Stimulated activated naive CD8-positive, alpha-beta T cell treated with anti-CD3 and anti-CD28 coated beads, Interleukin-15, Interleukin-2, amounts not matched to agents 100 ng/mL and 50 ng/mL, for 24 hours (primary cell): ENCODE measurements at regions not wholly inside any gene's neighbourhood (a gene's known extent, or its start where the extent isn't known, plus 50 kb on each side); places are given as distances from the start of the nearest gene placed in this dataset.

Source experiments
- H3K27ac Mint-ChIP-seq: one replicate; pipeline ENCODE4 v1.8.0; 2021; ENCODE audit warnings: mild to moderate bottlenecking, mixed read lengths
- H3K27me3 Mint-ChIP-seq: one replicate; pipeline ENCODE4 v1.8.0; 2021; ENCODE audit warnings: mixed read lengths
- H3K36me3 Mint-ChIP-seq: one replicate; pipeline ENCODE4 v1.8.0; 2021; ENCODE audit warnings: low read depth, mixed read lengths
- H3K4me1 Mint-ChIP-seq: one replicate; pipeline ENCODE4 v1.8.0; 2021; ENCODE audit warnings: low read depth, mixed read lengths
- H3K4me3 Mint-ChIP-seq: one replicate; pipeline ENCODE4 v1.8.0; 2021; ENCODE audit warnings: mild to moderate bottlenecking, mixed read lengths
- H3K9me3 Mint-ChIP-seq: one replicate; pipeline ENCODE4 v1.8.0; 2021; ENCODE audit warnings: mixed read lengths

DNA sequence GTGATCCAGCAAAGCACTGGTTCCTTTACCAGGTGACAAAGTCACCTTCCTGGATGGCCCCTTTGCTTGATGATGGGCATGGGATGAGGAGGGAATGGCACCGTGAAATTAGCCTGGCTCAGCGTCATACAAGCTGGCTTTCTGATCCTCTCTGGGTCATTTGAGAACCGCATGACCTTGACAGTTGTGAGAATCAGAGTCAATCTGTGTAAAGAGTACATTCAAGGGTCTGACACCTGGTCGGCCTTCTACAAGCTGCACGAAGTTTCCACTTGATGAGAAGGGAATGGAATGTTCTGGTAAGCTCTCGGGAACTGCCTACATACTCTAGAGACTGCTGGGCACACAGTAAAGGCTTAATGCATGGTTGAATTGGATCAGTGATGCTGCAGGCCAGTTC is 319.8 kb upstream of the TLE3 start:
- no peaks in the 10 kb centered on the region for H3K9me3 Mint-ChIP-seq
- no peaks in the 10 kb centered on the region for H3K36me3 Mint-ChIP-seq
- H3K4me3 Mint-ChIP-seq: no peak overlapping the region
- no peaks in the 10 kb centered on the region for H3K4me1 Mint-ChIP-seq
- peaks cover 40% of the 10 kb centered on the region for H3K27me3 Mint-ChIP-seq
- no peak overlapping the region for H3K27ac Mint-ChIP-seq

DNA sequence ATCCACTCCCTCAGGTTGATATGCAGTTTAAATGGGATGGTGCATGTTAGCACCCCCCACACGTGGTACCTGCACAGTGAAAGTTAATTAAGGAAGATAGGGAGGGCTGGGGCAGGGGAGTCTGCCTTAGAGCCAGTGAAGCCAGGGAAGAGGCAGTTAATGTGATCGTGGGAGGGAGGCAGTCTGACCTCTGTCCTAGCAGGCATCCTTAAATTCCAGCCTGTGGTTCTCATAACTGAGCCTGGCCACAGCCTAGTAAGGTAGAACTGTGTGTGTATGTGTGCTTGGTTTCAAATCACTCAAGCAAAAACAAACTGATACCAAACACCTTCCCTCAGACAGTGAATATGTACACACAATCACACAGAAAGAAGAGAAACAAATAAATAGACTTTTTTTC is 319.1 kb upstream of the TLE3 start:
- Mint-ChIP-seq H3K27ac (no peak overlapping the region), H3K4me1 (no peaks in the 10 kb centered on the region), H3K36me3 (no peaks in the 10 kb centered on the region)

DNA sequence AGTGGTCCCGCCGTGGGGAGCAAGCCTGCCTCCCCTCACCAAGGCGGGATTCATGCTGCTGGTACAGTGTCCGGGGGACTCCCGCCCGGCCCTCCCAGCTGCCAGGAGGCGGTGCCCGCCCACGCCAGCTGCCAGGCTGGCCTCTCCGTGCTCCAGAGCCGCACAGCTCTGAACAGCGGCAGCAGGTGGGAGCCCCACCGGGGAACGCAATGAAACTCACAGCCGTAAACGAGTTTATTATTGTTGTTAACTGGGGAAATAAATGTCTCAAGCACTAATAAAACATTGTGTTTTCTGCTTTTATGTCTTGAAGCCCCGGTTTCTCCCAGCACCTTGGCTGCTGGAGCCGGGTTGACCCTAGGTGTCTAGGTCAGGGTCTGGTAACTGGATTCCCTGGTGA is 317.7 kb upstream of the TLE3 start:
- Mint-ChIP-seq H3K27ac (no peak overlapping the region), H3K4me1 (no peaks in the 10 kb centered on the region), H3K27me3 (peaks cover 28% of the 10 kb centered on the region), H3K4me3 (no peak overlapping the region), H3K36me3 (no peaks in the 10 kb centered on the region), H3K9me3 (no peaks in the 10 kb centered on the region)

More for the DNA sequence above, 319.1 kb upstream of the TLE3 start:
- Mint-ChIP-seq H3K4me3 (no peak overlapping the region), H3K9me3 (no peaks in the 10 kb centered on the region), H3K27me3 (peaks cover 38% of the 10 kb centered on the region)

DNA sequence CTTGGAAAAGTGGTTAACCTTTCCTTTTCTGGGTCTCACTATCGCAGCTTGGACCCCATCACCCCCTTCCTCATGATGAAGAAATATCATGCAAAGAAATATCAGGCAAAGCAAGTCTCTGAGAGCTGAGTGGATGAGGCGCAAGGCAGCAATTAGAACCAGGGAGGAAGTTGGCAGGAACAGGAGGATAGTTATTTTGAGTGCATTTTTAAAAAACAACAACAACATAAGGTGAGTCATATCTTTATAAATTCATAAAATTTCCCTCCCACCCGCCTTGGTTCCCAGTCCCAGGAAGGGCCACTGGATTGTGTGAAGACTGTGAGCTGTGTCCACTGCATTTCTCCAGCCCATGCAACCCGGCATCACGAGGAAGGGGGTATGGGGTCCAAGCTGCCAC is 316.9 kb upstream of the TLE3 start:
- Mint-ChIP-seq H3K4me3 (no peak overlapping the region), H3K27me3 (peaks cover 22% of the 10 kb centered on the region), H3K9me3 (no peaks in the 10 kb centered on the region), H3K27ac (no peak overlapping the region), H3K36me3 (no peaks in the 10 kb centered on the region), H3K4me1 (no peaks in the 10 kb centered on the region)

DNA sequence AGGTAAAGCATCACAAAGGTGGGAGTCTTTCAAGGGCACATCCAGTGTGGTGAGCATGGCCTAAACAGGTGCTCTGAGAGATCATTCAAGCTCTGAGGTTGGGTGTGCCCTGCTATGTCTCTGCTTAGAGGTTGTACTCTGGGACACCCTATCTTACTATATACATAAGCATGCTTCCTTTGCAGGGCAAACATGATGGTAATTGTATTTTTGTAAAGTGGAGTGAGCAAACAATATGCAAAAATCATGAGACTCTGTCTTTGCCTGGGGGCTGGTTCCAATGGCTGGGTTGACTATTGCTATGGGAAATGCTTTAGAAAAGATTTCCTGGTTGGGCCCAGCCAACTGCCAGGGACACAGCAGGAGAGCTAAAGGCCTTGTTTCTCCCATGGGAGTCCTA is 315.1 kb upstream of the TLE3 start:
- Mint-ChIP-seq H3K27ac (no peak overlapping the region), H3K27me3 (peaks cover 13% of the 10 kb centered on the region), H3K36me3 (no peaks in the 10 kb centered on the region), H3K4me3 (no peak overlapping the region), H3K4me1 (no peaks in the 10 kb centered on the region), H3K9me3 (no peaks in the 10 kb centered on the region)

DNA sequence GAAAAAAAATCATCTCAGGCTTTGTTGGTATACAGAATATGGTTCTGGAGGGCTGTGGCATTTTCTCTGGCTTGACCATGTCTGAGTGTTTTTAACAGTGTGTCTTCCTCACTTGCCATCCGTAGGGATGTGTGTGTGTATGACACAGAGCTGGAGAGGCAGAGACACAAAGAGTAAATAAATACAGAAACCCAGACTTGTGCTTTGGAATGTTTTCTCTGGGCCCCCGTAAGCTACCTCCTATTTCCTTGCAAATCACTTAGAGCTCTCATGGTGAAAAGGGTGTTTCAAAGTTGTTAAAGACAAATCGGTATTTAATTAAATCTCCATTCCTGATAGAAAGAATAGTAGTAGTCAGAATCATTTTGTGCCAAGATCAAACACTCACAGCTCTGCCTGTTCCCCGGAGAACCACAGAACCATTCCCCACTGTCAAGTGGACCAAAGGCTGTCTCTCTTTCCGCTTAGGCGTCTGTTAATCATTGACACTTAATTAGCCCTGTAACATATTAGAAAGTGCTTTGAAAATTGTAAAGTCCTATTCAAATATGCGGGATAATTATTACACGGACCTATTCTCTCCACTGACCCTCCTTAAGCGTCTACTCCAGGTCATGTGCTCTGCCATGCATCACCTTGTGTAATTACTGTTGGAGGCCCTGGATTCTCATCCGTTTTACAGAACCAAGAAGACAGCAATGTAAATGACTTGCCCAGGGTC is 313.6 kb upstream of the TLE3 start:
- peaks cover 15% of the 10 kb centered on the region for H3K27me3 Mint-ChIP-seq

DNA sequence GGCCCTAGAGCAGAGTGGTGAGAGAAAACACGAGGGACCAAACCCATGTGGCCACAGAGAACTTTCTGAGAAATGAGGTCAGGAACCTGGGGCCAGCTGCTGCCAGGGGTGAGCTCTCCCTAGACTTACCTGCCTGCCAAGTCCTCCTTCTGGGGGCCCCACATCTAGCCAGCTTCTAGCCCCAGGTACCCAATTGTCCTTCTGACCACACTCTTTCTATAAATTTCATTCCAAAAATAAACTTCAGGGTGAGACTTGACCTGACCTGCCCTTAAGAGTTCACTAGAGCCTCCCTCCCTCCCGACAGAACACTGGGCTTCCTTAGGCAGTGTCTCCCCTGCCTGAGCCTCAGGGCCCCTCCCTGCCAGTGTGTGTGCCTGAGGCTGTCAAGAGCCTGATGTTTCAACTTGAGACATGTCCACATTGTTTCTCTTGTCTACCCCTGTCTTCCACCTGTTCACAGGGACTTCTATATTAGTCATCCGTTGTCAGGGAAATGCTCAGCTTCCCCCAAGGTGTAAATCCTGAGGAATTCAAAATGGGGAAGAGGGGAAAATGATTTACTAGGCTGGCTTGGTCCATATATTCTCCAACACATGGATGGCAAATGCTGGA is 312.8 kb upstream of the TLE3 start:
- no peak overlapping the region for H3K27ac Mint-ChIP-seq
- H3K4me3 Mint-ChIP-seq: no peak overlapping the region
- no peaks in the 10 kb centered on the region for H3K4me1 Mint-ChIP-seq
- H3K9me3 Mint-ChIP-seq: no peaks in the 10 kb centered on the region
- peaks cover 8% of the 10 kb centered on the region for H3K27me3 Mint-ChIP-seq
- H3K36me3 Mint-ChIP-seq: no peaks in the 10 kb centered on the region

More for the DNA sequence above, 313.6 kb upstream of the TLE3 start:
- Mint-ChIP-seq H3K9me3 (no peaks in the 10 kb centered on the region), H3K4me1 (no peaks in the 10 kb centered on the region), H3K27ac (no peak overlapping the region), H3K36me3 (no peaks in the 10 kb centered on the region), H3K4me3 (no peak overlapping the region)

DNA sequence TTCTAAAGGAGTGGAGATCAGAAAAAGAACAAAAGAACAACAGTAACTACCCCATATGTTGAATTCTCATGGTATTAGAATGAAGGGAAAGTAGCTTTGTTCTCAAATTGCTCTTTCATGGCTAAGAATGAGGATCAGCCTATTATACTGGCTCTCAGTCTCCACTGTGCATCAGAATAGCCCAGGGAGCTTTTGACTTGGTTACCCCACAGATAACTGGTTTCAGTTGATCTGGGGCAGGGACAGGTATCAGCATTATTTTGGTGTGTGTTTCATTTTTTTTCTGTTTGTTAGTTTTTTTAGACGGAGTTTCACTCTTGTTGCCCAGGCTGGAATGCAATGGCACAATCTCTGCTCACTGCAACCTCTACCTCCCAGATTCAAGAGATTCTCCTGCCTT is 311.7 kb upstream of the TLE3 start:
- H3K9me3 Mint-ChIP-seq: no peaks in the 10 kb centered on the region
- no peak overlapping the region for H3K4me3 Mint-ChIP-seq
- H3K36me3 Mint-ChIP-seq: no peaks in the 10 kb centered on the region
- peaks cover 8% of the 10 kb centered on the region for H3K27me3 Mint-ChIP-seq
- no peaks in the 10 kb centered on the region for H3K4me1 Mint-ChIP-seq
- H3K27ac Mint-ChIP-seq: no peak overlapping the region

DNA sequence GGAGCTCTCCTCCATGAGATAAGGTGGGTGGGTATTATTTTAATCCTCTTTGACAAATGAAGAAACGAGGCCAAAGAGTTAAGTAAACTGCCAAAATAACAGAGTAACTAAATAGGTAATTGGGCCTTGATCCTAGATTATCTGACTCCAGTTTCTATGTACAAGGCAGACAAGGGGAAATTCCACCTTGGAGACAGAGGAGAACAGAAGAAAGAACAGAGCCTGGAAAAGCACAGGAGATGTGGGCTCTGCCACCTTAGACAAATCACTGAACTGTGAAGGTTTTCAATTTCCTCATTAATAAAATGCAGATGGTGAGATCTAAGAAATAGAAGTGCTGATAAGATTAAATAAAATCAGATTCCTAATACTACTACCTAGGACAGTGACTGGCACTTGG is 310.2 kb upstream of the TLE3 start:
- no peaks in the 10 kb centered on the region for H3K36me3 Mint-ChIP-seq
- no peak overlapping the region for H3K27ac Mint-ChIP-seq
- H3K4me3 Mint-ChIP-seq: no peak overlapping the region
- peaks cover 8% of the 10 kb centered on the region for H3K27me3 Mint-ChIP-seq
- H3K9me3 Mint-ChIP-seq: no peaks in the 10 kb centered on the region
- H3K4me1 Mint-ChIP-seq: no peaks in the 10 kb centered on the region

DNA sequence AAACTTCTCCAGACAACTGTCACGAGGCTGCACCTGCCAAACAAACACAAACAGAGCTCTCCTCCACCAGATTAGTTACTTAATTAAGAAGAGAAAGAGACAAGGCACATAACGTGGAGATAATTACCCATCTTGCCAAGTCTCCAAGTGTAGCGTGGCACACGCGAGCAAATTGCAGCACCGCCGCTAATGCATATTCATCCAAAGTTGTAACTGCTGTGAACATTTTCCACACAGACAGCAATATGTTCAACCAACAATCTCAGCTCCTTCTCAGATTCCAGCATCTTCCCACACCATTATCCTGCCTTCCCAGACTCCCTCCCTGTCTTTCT is 309.6 kb upstream of the TLE3 start:
- Mint-ChIP-seq H3K36me3 (no peaks in the 10 kb centered on the region), H3K27ac (no peak overlapping the region), H3K9me3 (no peaks in the 10 kb centered on the region), H3K4me3 (no peak overlapping the region), H3K4me1 (no peaks in the 10 kb centered on the region), H3K27me3 (peaks cover 8% of the 10 kb centered on the region)

DNA sequence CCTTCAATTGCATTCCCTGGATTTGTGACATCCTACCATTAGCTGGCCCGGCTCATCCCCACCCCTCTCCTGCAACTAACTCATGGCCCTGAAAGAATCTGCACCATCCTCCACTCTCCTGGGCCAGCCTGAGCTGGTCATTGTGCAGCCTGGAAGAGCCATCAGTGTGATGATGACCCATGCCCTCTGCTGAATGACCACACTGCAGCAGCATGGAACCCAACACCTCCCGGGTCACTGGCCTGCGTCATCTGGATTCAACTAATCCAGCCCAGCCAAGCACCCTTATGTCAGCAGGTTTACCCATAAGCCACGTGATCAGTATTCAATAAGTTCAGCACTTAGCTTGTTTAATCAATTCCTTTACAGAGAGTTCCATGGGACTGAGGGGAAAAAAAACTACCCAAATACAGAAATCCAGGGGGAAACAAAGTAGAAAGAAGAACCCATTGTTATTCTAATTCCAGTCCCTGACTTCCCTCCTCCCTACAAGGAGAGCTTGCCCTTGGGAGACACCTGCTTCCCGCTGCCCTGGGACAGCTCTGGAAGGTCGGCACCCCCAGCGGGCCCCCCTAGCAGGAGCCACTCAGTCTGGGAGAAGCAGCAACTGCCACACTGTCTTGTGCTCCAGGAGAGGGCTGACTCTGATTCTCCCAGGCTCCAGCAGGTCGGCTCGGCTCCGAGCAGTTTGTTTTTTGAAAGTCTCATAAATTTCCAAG is 309.1 kb upstream of the TLE3 start:
- H3K4me3 Mint-ChIP-seq: no peak overlapping the region
- H3K36me3 Mint-ChIP-seq: no peaks in the 10 kb centered on the region
- peaks cover 8% of the 10 kb centered on the region for H3K27me3 Mint-ChIP-seq
- no peak overlapping the region for H3K27ac Mint-ChIP-seq
- H3K4me1 Mint-ChIP-seq: no peaks in the 10 kb centered on the region
- no peaks in the 10 kb centered on the region for H3K9me3 Mint-ChIP-seq

DNA sequence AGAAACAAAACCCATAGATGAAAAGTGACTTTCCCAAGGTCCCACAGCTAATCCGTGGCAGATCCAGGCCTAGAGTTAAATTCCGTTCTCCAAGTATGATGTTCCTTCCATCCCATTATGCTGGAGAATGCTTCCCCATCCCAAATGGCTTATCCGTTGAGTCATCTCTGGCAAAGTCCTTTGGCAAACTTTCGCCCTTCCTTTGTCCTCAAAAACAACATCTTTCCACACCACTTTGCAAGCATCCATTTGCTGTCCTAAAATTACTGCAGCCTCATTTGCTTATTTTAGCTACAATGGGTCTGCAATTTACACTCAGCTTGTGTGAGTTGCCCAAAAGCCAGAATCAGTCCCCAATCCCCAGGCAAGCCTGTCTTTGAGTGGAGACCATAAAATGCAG is 304.0 kb upstream of the TLE3 start:
- Mint-ChIP-seq H3K9me3 (no peaks in the 10 kb centered on the region), H3K4me1 (no peaks in the 10 kb centered on the region), H3K4me3 (no peak overlapping the region), H3K27ac (no peak overlapping the region), H3K27me3 (no peaks in the 10 kb centered on the region), H3K36me3 (no peaks in the 10 kb centered on the region)

DNA sequence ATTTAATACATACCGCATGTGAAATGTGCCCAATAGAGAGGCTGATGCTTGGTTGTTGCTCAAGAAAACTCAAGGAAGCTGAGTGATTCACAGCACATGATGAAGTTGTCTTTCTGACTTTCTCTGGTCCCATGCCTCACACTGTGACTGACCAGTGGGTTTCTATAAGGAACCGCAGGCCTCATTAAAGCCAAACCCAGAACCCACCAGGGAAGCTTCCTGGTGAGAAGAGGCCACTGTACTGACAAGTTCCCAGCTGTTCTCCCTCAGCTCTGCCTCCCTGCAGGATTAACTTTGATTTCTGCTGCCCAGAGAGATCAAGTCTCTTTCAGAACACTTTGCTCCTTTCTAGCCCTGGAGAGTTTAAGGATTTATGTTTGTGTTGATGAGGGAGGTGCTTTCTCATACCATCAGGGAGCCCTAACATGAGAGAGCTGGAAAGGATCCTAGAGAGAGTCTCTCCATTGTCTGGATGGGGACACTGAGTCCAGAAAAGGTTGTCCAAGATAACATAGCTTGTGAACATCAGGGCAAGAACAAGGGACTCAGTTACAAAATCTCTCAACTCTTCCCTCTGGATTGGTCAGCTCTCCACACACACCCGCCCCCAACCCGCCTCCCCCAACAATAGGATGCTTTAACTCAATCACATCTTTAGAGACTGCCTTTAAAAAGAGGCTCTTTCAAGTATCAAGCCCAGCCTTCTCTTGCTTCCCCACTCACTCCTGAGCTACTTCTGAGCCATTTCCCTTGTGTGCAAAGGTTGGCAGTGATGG is 303.2 kb upstream of the TLE3 start:
- Mint-ChIP-seq H3K4me1 (no peaks in the 10 kb centered on the region), H3K36me3 (no peaks in the 10 kb centered on the region), H3K27me3 (peaks cover 5% of the 10 kb centered on the region), H3K4me3 (no peak overlapping the region), H3K27ac (no peak overlapping the region), H3K9me3 (no peaks in the 10 kb centered on the region)

DNA sequence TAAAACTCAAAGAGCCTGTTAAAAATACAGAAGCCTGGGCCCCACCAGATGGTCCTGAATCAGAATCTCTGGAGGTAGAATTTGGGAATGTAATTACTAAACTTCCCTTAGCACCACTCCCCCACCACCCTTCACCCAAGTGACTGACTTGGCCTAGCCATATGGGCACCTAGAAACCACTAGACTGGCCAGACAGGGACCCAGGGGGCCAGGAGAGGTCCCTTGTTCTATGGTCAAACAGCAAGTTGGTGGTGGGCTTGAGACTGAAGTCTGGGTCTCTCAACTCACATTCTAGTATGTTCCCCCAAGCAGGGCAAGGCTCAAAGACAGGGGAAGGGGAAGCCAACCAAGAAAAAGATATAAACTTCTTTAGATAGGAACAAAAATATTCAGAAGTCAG is 301.5 kb upstream of the TLE3 start:
- no peak overlapping the region for H3K4me3 Mint-ChIP-seq
- no peaks in the 10 kb centered on the region for H3K36me3 Mint-ChIP-seq
- H3K27ac Mint-ChIP-seq: no peak overlapping the region
- no peaks in the 10 kb centered on the region for H3K9me3 Mint-ChIP-seq
- no peaks in the 10 kb centered on the region for H3K4me1 Mint-ChIP-seq
- peaks cover 11% of the 10 kb centered on the region for H3K27me3 Mint-ChIP-seq

DNA sequence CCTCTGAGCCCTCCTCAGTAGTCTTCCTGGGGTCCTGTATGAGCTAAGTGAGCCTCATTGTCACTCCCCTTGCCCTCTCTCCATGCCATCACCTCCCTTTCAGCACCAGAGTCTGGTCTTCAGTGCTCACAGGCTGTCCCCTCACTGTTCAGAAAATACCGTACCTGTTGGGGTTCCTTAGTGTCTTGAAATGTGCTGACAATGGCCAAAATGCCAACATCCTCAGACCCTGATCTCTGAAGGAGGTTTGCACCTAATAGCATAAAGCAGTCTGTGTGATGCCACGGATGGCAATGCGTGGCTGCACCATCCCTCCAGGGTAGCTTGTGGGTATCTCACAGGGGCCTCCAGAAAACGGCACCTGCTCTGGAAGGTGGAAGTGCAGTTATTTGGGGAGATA is 301.0 kb upstream of the TLE3 start:
- no peaks in the 10 kb centered on the region for H3K9me3 Mint-ChIP-seq
- no peaks in the 10 kb centered on the region for H3K36me3 Mint-ChIP-seq
- no peak overlapping the region for H3K27ac Mint-ChIP-seq
- H3K27me3 Mint-ChIP-seq: peaks cover 13% of the 10 kb centered on the region
- H3K4me1 Mint-ChIP-seq: no peaks in the 10 kb centered on the region
- no peak overlapping the region for H3K4me3 Mint-ChIP-seq
